ENCODE measurements at regions not wholly inside any gene's neighbourhood (a gene's known extent, or its start where the extent isn't known, plus 50 kb on each side); places are given as distances from the start of the nearest gene placed in this dataset.
"Not testable (repeated sequence)": the region's sequence is repeated elsewhere in the genome, so short reads cannot be mapped to it uniquely, and the experiment has no call there.

- H3K36me3 ChIP-seq (ENCODE audit: control insufficient read depth, insufficient read depth, low read length) = no peaks in the 10 kb centered on the region
- H3K27me3 ChIP-seq (ENCODE audit: control insufficient read depth, insufficient read depth, low read length) = no peaks in the 10 kb centered on the region
- no peak for DNase-seq
- WGBS (ENCODE audit: insufficient coverage, low lambda C conversion rate) = no CpG with 5 or more reads among the region's 4 CpGs
- H3K4me1 ChIP-seq (ENCODE audit: control insufficient read depth, insufficient read depth, low read length) = no peaks in the 10 kb centered on the region
- H3K9me3 ChIP-seq (ENCODE audit: control insufficient read depth, low read depth, low read length) = peaks cover 4% of the 10 kb centered on the region
- H3K4me3 ChIP-seq (ENCODE audit: low read length) = no peak overlapping the region
- H3K27ac ChIP-seq (ENCODE audit: low read length) = no peak overlapping the region
These were observed 268.9 kb downstream of the TEX29 start for GRCh38 chr13:111589321-111589720.

- WGBS (ENCODE audit: insufficient coverage, low lambda C conversion rate) = 97% methylated on average over 7 of the region's 7 CpGs
- no peak for DNase-seq
These were observed 269.6 kb downstream of the TEX29 start for GRCh38 chr13:111589992-111590391.

DNA sequence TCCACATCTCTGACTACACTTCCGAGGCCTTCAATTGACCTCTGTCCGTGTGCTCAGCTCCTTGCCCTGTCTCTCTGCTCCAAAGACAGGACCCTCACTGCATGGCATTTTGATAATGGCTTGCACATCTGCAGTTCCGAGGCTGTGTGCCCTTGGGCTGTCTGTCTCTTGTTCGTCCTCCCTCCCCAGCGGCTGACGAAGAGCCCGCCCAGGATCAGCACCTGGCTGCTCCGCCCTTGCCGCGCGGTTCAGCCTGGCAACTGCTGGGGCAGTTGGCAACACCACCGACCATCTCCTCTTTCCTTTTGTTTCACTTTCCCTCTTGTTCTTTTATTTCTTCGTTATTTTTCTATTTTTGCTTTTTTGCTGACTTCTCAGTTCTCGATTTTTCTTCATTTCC is 270.4 kb downstream of the TEX29 start:
- peaks cover 4% of the 10 kb centered on the region for H3K9me3 ChIP-seq (ENCODE audit: control insufficient read depth, low read depth, low read length)
- H3K4me1 ChIP-seq (ENCODE audit: control insufficient read depth, insufficient read depth, low read length) = no peaks in the 10 kb centered on the region
- DNase-seq = no peak
- H3K4me3 ChIP-seq (ENCODE audit: low read length) = no peak overlapping the region
- 93% methylated on average over 7 of the region's 14 CpGs for WGBS (ENCODE audit: insufficient coverage, low lambda C conversion rate)
- no peaks in the 10 kb centered on the region for H3K36me3 ChIP-seq (ENCODE audit: control insufficient read depth, insufficient read depth, low read length)
- H3K27me3 ChIP-seq (ENCODE audit: control insufficient read depth, insufficient read depth, low read length) = no peaks in the 10 kb centered on the region
- no peak overlapping the region for H3K27ac ChIP-seq (ENCODE audit: low read length)

More at GRCh38 chr13:111589992-111590391, 269.6 kb downstream of the TEX29 start:
- H3K4me1 ChIP-seq (ENCODE audit: control insufficient read depth, insufficient read depth, low read length) = no peaks in the 10 kb centered on the region
- no peak overlapping the region for H3K4me3 ChIP-seq (ENCODE audit: low read length)
- peaks cover 4% of the 10 kb centered on the region for H3K9me3 ChIP-seq (ENCODE audit: control insufficient read depth, low read depth, low read length)
- H3K27ac ChIP-seq (ENCODE audit: low read length) = no peak overlapping the region
- H3K36me3 ChIP-seq (ENCODE audit: control insufficient read depth, insufficient read depth, low read length) = no peaks in the 10 kb centered on the region
- H3K27me3 ChIP-seq (ENCODE audit: control insufficient read depth, insufficient read depth, low read length) = no peaks in the 10 kb centered on the region

DNA sequence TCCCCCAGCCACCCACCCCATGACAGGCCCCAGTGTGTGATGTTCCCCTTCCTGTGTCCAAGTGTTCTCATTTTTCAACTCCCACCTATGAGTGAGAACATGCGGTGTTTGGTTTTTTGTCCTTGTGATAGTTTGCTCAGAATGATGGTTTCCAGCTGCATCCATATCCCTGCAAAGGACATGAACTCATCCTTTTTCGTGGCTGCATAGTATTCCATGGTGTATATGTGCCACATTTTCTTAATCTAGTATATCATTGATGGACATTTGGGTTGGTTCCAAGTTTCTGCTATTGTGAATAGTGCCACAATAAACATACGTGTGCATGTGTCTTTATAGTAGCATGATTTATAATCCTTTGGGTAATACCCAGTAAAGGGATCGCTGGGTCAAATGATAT is 273.0 kb downstream of the TEX29 start:
- H3K9me3 ChIP-seq (ENCODE audit: control insufficient read depth, low read depth, low read length); H3K36me3 ChIP-seq (ENCODE audit: control insufficient read depth, insufficient read depth, low read length); H3K4me3 ChIP-seq (ENCODE audit: low read length); H3K4me1 ChIP-seq (ENCODE audit: control insufficient read depth, insufficient read depth, low read length); H3K27ac ChIP-seq (ENCODE audit: low read length); H3K27me3 ChIP-seq (ENCODE audit: control insufficient read depth, insufficient read depth, low read length); DNase-seq: not testable (repeated sequence)
- WGBS (ENCODE audit: insufficient coverage, low lambda C conversion rate) = no CpG with 5 or more reads among the region's 4 CpGs

DNA sequence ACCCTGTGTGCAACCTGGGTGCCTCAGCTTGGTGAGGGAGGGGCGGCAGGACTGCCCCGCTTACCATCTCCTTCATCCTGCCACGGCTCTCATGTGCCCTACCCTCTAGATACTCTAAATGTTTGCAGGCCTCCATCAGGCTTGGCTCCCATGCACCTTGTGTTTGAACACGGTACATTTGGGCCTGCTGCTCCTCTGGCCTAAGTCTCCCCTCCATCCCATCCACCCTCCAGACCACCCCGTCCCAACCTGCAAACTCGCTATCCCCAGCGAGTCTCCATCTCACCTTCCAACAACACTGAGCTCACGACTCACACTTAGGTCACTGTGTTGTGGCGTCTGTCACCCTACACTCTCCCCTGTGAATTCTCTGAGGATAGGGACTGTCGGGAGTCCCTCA is 274.2 kb downstream of the TEX29 start:
- Histone ChIP-seq H3K27me3 (ENCODE audit: control insufficient read depth, insufficient read depth, low read length) (no peaks in the 10 kb centered on the region), H3K4me1 (ENCODE audit: control insufficient read depth, insufficient read depth, low read length) (no peaks in the 10 kb centered on the region), H3K9me3 (ENCODE audit: control insufficient read depth, low read depth, low read length) (no peaks in the 10 kb centered on the region), H3K4me3 (ENCODE audit: low read length) (no peak overlapping the region), H3K36me3 (ENCODE audit: control insufficient read depth, insufficient read depth, low read length) (no peaks in the 10 kb centered on the region), H3K27ac (ENCODE audit: low read length) (no peak overlapping the region)
- DNase-seq = no peak
- WGBS (ENCODE audit: insufficient coverage, low lambda C conversion rate) = no CpG with 5 or more reads among the region's 10 CpGs

- H3K27ac ChIP-seq (ENCODE audit: low read length) = no peak overlapping the region
- no peaks in the 10 kb centered on the region for H3K9me3 ChIP-seq (ENCODE audit: control insufficient read depth, low read depth, low read length)
- no peaks in the 10 kb centered on the region for H3K27me3 ChIP-seq (ENCODE audit: control insufficient read depth, insufficient read depth, low read length)
- WGBS (ENCODE audit: insufficient coverage, low lambda C conversion rate) = no CpG with 5 or more reads among the region's 3 CpGs
- no peak overlapping the region for H3K4me3 ChIP-seq (ENCODE audit: low read length)
- H3K36me3 ChIP-seq (ENCODE audit: control insufficient read depth, insufficient read depth, low read length) = no peaks in the 10 kb centered on the region
- no peak for DNase-seq
- H3K4me1 ChIP-seq (ENCODE audit: control insufficient read depth, insufficient read depth, low read length) = no peaks in the 10 kb centered on the region
These were observed 274.8 kb downstream of the TEX29 start for GRCh38 chr13:111595276-111595675.

GRCh38 chr13:111595791-111596190 is 275.3 kb downstream of the TEX29 start:
- Histone ChIP-seq H3K27me3 (ENCODE audit: control insufficient read depth, insufficient read depth, low read length) (no peaks in the 10 kb centered on the region), H3K4me3 (ENCODE audit: low read length) (no peak overlapping the region), H3K27ac (ENCODE audit: low read length) (no peak overlapping the region), H3K36me3 (ENCODE audit: control insufficient read depth, insufficient read depth, low read length) (no peaks in the 10 kb centered on the region), H3K9me3 (ENCODE audit: control insufficient read depth, low read depth, low read length) (no peaks in the 10 kb centered on the region), H3K4me1 (ENCODE audit: control insufficient read depth, insufficient read depth, low read length) (no peaks in the 10 kb centered on the region)
- DNase-seq = no peak
- WGBS (ENCODE audit: insufficient coverage, low lambda C conversion rate) = no CpG with 5 or more reads among the region's 11 CpGs

DNA sequence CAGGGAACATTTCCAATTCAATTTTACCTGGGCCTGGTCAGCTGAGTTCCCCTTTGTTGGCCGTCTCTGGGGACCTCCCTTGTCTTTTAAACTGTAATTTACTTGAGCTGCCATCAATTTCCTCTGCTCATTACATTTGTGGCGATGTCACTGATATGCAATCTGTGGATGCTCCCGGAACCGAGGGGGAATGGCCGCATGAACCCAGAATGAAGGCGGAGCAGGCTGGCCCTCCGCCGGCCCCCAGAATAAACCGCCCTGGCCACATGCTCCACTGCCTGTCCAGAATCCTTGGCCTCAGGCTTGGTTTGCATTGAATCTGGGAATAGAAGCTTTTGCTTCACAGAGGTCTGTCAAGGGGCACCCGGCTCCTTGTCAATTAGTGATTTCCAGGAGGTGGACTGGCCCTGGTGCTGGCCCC is 276.8 kb downstream of the TEX29 start:
- no peaks in the 10 kb centered on the region for H3K9me3 ChIP-seq (ENCODE audit: control insufficient read depth, low read depth, low read length)
- H3K36me3 ChIP-seq (ENCODE audit: control insufficient read depth, insufficient read depth, low read length) = no peaks in the 10 kb centered on the region
- H3K27me3 ChIP-seq (ENCODE audit: control insufficient read depth, insufficient read depth, low read length) = no peaks in the 10 kb centered on the region
- H3K27ac ChIP-seq (ENCODE audit: low read length) = no peak overlapping the region
- H3K4me1 ChIP-seq (ENCODE audit: control insufficient read depth, insufficient read depth, low read length) = no peaks in the 10 kb centered on the region
- WGBS (ENCODE audit: insufficient coverage, low lambda C conversion rate) = no CpG with 5 or more reads among the region's 10 CpGs
- DNase-seq = no peak
- H3K4me3 ChIP-seq (ENCODE audit: low read length) = no peak overlapping the region

- whole genome bisulfite sequencing (ENCODE audit: insufficient coverage, low lambda C conversion rate) = 92% methylated on average over 3 of the region's 12 CpGs
- no peaks in the 10 kb centered on the region for H3K4me1 ChIP-seq (ENCODE audit: control insufficient read depth, insufficient read depth, low read length)
- no peak overlapping the region for H3K27ac ChIP-seq (ENCODE audit: low read length)
- DNase-seq = no peak
- H3K4me3 ChIP-seq (ENCODE audit: low read length) = no peak overlapping the region
- H3K9me3 ChIP-seq (ENCODE audit: control insufficient read depth, low read depth, low read length) = no peaks in the 10 kb centered on the region
- H3K36me3 ChIP-seq (ENCODE audit: control insufficient read depth, insufficient read depth, low read length) = no peaks in the 10 kb centered on the region
- H3K27me3 ChIP-seq (ENCODE audit: control insufficient read depth, insufficient read depth, low read length) = no peaks in the 10 kb centered on the region
These were observed 277.2 kb downstream of the TEX29 start for GRCh38 chr13:111597618-111598017.

DNA sequence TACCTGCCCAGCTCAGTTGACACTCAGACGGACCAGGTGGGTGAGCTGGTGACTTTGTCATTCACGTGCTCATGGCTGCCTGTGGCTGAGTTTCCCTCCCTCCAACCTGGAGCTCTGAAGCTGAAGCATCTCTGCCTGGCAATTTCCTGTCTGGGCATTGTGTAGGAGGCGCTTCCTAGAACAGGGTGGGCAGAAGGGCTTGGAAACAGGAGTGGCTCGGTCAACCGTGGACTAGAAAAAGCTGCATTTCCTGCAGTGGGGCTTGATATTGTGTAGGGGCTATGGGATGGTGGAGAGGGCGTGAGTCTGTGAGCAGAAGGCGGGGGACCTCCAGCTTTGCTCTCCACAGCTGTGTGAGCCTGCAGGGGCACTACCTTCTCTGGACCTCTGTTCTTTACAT is 278.3 kb downstream of the TEX29 start:
- Histone ChIP-seq H3K36me3 (ENCODE audit: control insufficient read depth, insufficient read depth, low read length) (no peaks in the 10 kb centered on the region), H3K4me1 (ENCODE audit: control insufficient read depth, insufficient read depth, low read length) (no peaks in the 10 kb centered on the region), H3K9me3 (ENCODE audit: control insufficient read depth, low read depth, low read length) (no peaks in the 10 kb centered on the region), H3K27me3 (ENCODE audit: control insufficient read depth, insufficient read depth, low read length) (no peaks in the 10 kb centered on the region), H3K4me3 (ENCODE audit: low read length) (no peak overlapping the region), H3K27ac (ENCODE audit: low read length) (no peak overlapping the region)
- no peak for DNase-seq
- no CpG with 5 or more reads among the region's 7 CpGs for WGBS (ENCODE audit: insufficient coverage, low lambda C conversion rate)

GRCh38 chr13:111599791-111600190 is 279.3 kb downstream of the TEX29 start:
- no peak overlapping the region for H3K4me3 ChIP-seq (ENCODE audit: low read length)
- 69% methylated on average over 3 of the region's 9 CpGs for WGBS (ENCODE audit: insufficient coverage, low lambda C conversion rate)
- H3K9me3 ChIP-seq (ENCODE audit: control insufficient read depth, low read depth, low read length) = no peaks in the 10 kb centered on the region
- H3K4me1 ChIP-seq (ENCODE audit: control insufficient read depth, insufficient read depth, low read length) = no peaks in the 10 kb centered on the region
- H3K27ac ChIP-seq (ENCODE audit: low read length) = no peak overlapping the region
- no peak for DNase-seq
- no peaks in the 10 kb centered on the region for H3K27me3 ChIP-seq (ENCODE audit: control insufficient read depth, insufficient read depth, low read length)
- H3K36me3 ChIP-seq (ENCODE audit: control insufficient read depth, insufficient read depth, low read length) = no peaks in the 10 kb centered on the region
